IPS DF 6.9 (cell line): ENCODE measurements at regions not wholly inside any gene's neighbourhood (a gene's known extent, or its start where the extent isn't known, plus 50 kb on each side); places are given as distances from the start of the nearest gene placed in this dataset.
"Not testable (repeated sequence)": the region's sequence is repeated elsewhere in the genome, so short reads cannot be mapped to it uniquely, and the experiment has no call there.

Experiments used
- DNase-seq: peaks from one replicate; pipeline ENCODE4 v3.0.0-alpha.2; 2013; ENCODE audit warnings: low read depth, low spot score
- H3K27ac ChIP-seq: one replicate; pipeline ENCODE4 v1.5.1; 2013; ENCODE audit warnings: low read length, control low read depth
- H3K27me3 ChIP-seq: 2 replicates; pipeline ENCODE4 v1.6.1; 2013; ENCODE audit warnings: mild to moderate bottlenecking, low read length; ENCODE audit not compliant: control insufficient read depth, insufficient read depth
- H3K36me3 ChIP-seq: 2 replicates; pipeline ENCODE4 v1.6.1; 2013; ENCODE audit warnings: low read length; ENCODE audit not compliant: control insufficient read depth, insufficient read depth
- H3K4me1 ChIP-seq: 2 replicates; pipeline ENCODE4 v1.6.1; 2013; ENCODE audit warnings: low read length; ENCODE audit not compliant: control insufficient read depth, insufficient read depth
- H3K4me3 ChIP-seq: 2 replicates; pipeline ENCODE4 v1.5.1; 2013; ENCODE audit warnings: mild to moderate bottlenecking, low read length
- H3K9me3 ChIP-seq: 2 replicates; pipeline ENCODE4 v1.6.1; 2013; ENCODE audit warnings: low read length, inconsistent platforms; ENCODE audit not compliant: control insufficient read depth, insufficient read depth
- WGBS: extraction: QIAGEN DNeasy Blood & Tissue Kit; methylation state at CpG from one replicate; pipeline ENCODE4 v1.1.7; 2013; ENCODE audit warnings: mixed read lengths, missing lambda C conversion rate; ENCODE audit not compliant: insufficient read length, insufficient coverage; 5-methylcytosine and 5-hydroxymethylcytosine counted together

GRCh38 chr4:9604031-9604892 lies 160.0 kb downstream of the DEFB131A start:
- not testable (repeated sequence) for H3K36me3 ChIP-seq, H3K4me3 ChIP-seq, H3K27me3 ChIP-seq, H3K4me1 ChIP-seq, H3K9me3 ChIP-seq, H3K27ac ChIP-seq
- peak; percentile 7 for DNase-seq
- WGBS = no CpG with 5 or more reads among the region's 17 CpGs

DNA sequence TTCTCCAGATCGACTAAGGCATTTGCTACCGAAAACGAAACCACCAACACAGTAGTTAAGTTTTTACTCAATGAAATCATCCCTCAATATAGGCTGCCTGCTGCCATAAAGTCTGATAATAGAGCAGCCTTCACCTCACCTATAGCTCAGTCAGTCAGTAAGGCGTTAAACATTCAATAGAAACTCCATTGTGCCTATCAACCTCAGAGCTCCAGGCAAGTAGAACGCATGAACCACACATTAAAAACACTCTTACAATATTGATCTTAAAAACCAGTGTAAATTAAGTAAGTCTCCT lies 160.6 kb downstream of the DEFB131A start:
- not testable (repeated sequence) for H3K4me1 ChIP-seq, H3K4me3 ChIP-seq, DNase-seq, H3K9me3 ChIP-seq, H3K36me3 ChIP-seq, H3K27me3 ChIP-seq, H3K27ac ChIP-seq
- no CpG with 5 or more reads among the region's 5 CpGs for WGBS

DNA sequence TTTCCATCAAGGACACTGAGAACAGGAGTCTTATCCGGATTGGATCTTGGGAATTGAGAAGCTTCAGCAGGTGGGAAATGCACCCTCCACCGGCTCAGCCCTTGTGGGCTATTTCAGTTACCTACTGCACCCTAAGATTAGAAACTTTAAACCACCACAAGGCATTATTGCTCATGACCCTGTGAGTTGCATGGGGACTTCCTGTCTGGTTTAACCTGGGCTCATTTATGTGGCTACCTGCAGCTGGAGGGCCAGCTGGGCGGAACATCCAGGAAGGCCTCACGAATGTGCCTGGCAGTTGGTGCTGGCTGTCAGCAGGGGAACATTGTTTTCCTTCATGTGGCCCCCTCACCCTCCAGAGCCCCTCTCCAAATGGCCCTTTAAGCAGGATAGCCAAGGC lies 164.1 kb downstream of the DEFB131A start:
- no peaks in the 10 kb centered on the region for H3K9me3 ChIP-seq
- WGBS = no CpG with 5 or more reads among the region's 4 CpGs
- no peak for DNase-seq
- no peaks in the 10 kb centered on the region for H3K36me3 ChIP-seq
- no peak overlapping the region for H3K4me3 ChIP-seq
- H3K27ac ChIP-seq = no peak overlapping the region
- H3K27me3 ChIP-seq = no peaks in the 10 kb centered on the region
- no peaks in the 10 kb centered on the region for H3K4me1 ChIP-seq

- H3K27ac ChIP-seq, H3K9me3 ChIP-seq, H3K4me1 ChIP-seq, H3K4me3 ChIP-seq, DNase-seq, H3K36me3 ChIP-seq, H3K27me3 ChIP-seq: not testable (repeated sequence)
- no CpG with 5 or more reads among the region's 2 CpGs for WGBS
These were observed 166.1 kb downstream of the DEFB131A start for GRCh38 chr4:9610321-9610720.

GRCh38 chr4:9611101-9611500 lies 166.9 kb downstream of the DEFB131A start:
- Histone ChIP-seq H3K4me3 (no peak overlapping the region), H3K27ac (no peak overlapping the region), H3K36me3 (no peaks in the 10 kb centered on the region), H3K27me3 (no peaks in the 10 kb centered on the region), H3K4me1 (no peaks in the 10 kb centered on the region), H3K9me3 (no peaks in the 10 kb centered on the region)
- DNase-seq = no peak
- no CpG with 5 or more reads among the region's 3 CpGs for WGBS

DNA sequence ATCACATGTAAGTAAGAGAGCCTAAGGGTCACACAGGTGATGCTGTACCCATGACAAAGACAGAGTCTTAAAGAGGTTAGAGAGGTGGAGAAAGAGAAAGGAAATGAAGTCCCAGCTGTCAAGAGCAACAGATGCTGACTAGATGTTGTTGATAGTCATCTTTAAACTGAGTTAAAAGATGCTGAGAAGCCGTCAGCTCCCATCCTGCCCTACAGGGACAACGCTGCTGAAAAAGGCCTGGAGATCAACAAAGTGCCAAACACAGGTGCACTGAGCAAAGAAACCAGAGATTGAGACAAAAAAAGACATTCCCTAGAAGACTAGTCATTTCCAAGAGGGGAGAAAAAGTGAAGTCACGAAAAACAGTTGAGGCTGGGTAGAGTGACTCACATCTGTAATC lies 145.0 kb upstream of the DRD5 start:
- not testable (repeated sequence) for H3K4me1 ChIP-seq, H3K27me3 ChIP-seq, H3K27ac ChIP-seq, H3K36me3 ChIP-seq, H3K4me3 ChIP-seq, DNase-seq, H3K9me3 ChIP-seq
- WGBS = no CpG with 5 or more reads among the region's 3 CpGs

GRCh38 chr4:9659678-9660077 lies 121.8 kb upstream of the DRD5 start:
- WGBS = no CpG with 5 or more reads among the region's 14 CpGs
- DNase-seq = peak; percentile 0
- not testable (repeated sequence) for H3K36me3 ChIP-seq

GRCh38 chr4:9660955-9661354 lies 120.5 kb upstream of the DRD5 start:
- not testable (repeated sequence) for H3K36me3 ChIP-seq, DNase-seq, H3K4me1 ChIP-seq, H3K27me3 ChIP-seq, H3K27ac ChIP-seq, H3K4me3 ChIP-seq, H3K9me3 ChIP-seq
- no CpG with 5 or more reads among the region's 4 CpGs for WGBS

More at GRCh38 chr4:9659678-9660077, 121.8 kb upstream of the DRD5 start:
- not testable (repeated sequence) for H3K9me3 ChIP-seq, H3K27ac ChIP-seq, H3K4me1 ChIP-seq, H3K27me3 ChIP-seq, H3K4me3 ChIP-seq

DNA sequence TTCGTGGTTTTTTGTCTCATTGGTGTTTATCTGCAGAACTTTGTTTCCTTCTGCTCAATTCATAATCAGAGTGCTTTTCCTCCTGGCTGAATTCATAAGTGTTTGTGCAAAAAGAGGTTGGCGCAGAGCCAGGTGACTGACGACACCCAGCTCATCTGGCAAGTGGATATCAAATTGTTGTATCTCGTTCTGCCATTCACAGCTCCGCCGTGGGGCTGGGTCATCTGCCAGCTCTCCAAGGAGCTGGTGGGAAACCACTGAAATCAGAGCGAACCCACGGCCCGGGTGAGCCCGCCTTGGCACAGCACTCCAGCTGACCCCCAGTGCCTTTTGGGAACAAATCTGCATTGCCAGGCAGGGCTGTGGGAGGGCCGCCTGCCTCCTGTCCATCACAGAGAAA lies 110.7 kb upstream of the DRD5 start:
- not testable (repeated sequence) for H3K27me3 ChIP-seq, H3K4me3 ChIP-seq, H3K36me3 ChIP-seq, H3K9me3 ChIP-seq, H3K4me1 ChIP-seq, H3K27ac ChIP-seq, DNase-seq
- no CpG with 5 or more reads among the region's 11 CpGs for WGBS

DNA sequence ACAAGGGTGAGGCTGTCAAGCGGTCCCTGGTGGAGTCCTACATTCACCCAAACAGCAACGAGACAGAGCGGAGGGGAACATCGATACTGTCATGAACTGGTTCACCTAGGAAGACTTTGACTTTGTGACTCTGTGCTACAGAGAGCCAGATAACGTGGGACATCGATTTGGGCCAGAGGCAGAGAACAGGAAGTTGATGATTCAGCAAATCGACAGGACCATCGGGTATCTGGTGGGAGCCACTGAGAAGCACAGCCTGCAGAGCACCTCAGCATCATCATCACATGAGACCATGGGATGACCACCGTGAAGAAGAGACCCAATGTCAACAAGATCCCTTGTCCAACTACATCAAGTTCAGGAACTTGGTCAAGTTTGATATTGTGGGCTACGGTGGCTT lies 104.1 kb upstream of the DRD5 start:
- not testable (repeated sequence) for H3K4me1 ChIP-seq, H3K9me3 ChIP-seq, H3K27me3 ChIP-seq, H3K27ac ChIP-seq, H3K36me3 ChIP-seq, H3K4me3 ChIP-seq, DNase-seq
- no CpG with 5 or more reads among the region's 10 CpGs for WGBS
